ENCODE measurements at regions not wholly inside any gene's neighbourhood (a gene's known extent, or its start where the extent isn't known, plus 50 kb on each side); places are given as distances from the start of the nearest gene placed in this dataset.
"Not testable (repeated sequence)": the region's sequence is repeated elsewhere in the genome, so short reads cannot be mapped to it uniquely, and the experiment has no call there.

DNA sequence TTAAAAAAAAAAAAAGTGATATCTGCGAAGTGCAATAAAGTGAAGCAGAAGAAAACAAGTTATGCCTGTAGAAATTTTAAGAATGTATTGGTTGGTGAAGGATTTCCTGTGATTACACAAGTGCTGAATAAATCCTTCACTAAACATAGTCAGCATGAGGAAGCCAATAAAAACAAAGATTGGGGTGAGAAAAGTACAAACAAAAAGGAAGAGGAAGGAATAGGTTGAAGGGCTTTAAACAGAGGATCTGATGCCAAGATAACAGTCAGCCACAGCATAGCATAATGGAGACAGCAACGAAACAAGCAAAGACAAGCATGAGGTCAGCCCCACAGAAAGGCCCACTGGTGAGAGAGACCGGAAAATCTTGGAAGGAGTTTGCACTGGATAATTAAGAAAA is 372.2 kb downstream of the ADAM29 start:
- DNase-seq = no peak

DNA sequence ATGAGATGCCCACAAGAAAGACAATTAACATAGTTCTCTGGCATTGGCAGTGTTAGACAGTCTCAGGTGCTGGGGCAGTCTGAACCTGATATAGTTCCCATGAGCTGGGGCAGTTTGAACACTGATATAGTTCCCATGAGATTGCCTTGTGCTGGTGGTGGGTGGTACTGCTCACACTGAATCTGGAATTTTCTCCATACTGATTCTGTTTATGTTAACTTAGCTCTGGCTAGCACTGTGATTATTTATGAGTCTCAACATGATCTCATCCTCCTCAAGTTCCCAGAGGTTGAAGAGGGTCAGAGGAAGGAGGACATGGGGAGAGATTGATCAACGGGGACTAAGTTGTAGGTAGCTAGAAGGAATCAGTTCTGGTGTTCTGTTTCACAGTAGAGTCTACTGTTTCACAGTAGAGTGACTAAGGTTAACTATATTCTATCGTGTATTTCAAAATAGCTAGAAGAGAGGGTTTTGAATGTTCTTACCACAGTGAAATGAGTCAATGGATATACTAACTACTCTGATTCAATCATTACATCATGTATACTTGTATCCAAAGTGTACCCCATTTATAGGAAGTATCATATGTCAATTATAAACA is 379.9 kb downstream of the ADAM29 start:
- no peak for DNase-seq

DNA sequence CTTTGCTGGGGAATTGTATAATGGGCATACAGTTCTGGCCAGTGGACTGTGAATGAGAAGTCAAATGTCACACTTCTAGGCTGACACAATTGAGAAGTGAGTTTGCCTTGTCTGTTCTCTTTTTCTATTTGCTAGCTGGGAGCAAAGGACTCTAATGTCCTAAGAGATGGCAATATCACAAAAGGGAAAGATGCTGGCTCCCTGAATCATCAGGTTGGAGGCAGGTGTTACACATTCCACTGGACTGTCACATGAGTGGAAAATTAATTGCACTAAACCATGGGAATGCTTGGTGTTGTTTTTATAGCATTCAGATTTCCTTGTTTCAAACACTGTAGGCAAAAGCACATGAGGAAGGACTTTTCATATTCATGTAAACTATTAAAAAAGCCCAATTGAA is 388.3 kb downstream of the ADAM29 start:
- DNase-seq = no peak

DNA sequence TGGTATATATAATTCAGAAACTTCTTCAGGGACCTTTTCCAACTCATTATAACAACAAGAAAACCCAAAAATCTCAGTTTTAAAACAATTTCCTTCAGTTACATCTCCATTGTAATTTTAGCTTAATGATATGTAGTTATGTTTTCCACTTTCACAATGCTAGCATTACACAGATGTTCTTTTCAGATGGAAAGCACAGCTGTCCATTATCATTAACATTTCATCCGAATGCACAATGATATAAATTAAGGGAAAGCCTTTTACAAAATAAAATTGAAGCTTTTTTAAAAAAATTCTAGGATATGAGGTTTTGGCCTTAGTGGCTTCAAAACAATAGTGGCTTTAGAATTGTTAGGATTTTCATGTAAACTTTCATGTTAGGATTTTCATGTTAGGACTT is 389.2 kb downstream of the ADAM29 start:
- no peak for DNase-seq

DNA sequence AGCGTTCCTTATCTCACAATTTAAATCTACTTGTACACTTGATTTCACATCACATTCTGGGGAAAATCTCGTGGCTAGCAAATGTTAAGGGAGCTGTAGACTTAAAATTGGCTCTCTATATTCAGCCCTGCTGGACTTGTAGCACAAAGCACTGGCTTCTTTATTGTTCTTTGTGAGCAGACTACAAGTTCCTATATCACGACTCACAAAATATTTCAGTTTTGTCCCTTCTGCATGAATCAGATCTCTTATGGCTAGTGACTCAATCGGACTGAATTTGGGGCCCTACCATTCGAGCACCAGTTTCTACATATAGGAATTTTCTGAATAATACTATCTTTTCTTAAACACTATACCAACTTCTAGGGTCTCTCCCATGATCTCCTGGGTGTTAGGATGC is 390.1 kb downstream of the ADAM29 start:
- no peak for DNase-seq

DNA sequence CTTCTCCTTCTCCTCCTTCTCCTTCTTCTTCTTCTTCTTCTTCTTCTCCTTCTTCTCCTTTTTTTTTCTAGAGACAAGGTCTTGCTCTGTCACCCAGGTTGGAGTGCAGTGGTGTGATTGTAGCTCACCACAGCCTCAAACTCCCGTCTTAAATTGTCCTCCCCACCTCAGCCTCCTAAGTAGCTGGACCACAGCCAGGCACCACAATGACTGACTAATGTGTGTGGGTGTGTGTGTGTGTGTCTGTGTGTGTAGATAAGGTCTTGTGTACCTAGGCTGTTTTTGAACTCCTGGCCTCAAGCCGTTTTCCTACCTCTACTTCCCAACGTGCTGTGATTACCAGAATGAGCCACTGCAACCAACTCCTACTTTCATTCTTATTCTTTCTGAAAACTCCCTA is 390.9 kb downstream of the ADAM29 start:
- no peak for DNase-seq

DNA sequence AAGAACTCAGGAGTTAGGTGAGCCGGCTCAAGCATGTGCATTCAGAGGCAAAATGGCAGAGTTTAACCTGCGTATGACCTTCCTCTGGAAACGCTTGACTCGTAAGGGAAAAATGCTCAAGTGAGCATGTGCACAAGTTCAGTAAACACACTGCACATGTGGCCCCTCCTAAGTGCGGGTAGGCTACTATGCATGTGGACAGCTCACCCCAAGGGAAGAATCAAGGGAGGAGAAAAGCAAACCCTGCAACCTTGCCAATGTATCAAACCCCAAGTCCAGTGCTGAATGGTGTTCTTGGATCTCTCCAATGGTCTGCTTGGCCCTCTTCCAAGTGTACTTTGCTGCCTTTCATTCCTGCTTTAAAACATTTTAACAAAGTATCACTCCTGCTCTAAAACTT is 407.1 kb downstream of the ADAM29 start:
- DNase-seq = no peak

DNA sequence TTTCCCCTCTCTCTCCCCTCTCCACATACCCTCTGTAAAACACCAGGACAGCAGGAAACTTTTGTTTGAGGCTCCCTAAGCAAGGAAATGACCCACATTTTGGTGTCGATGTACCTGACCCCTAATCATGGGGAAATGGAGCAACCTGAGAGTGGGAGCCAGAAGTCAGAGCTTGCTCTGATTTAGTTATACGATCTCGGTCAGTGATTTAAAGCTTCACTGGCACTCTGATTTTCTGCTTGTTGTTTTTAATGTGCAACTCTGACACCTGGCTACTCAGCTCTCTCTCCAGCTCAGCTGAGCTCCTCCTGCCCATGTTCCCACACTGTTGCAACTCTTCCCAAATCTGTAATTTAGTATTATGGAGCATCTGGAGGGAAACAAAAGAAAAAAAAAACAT is 408.6 kb downstream of the ADAM29 start:
- DNase-seq = no peak

DNA sequence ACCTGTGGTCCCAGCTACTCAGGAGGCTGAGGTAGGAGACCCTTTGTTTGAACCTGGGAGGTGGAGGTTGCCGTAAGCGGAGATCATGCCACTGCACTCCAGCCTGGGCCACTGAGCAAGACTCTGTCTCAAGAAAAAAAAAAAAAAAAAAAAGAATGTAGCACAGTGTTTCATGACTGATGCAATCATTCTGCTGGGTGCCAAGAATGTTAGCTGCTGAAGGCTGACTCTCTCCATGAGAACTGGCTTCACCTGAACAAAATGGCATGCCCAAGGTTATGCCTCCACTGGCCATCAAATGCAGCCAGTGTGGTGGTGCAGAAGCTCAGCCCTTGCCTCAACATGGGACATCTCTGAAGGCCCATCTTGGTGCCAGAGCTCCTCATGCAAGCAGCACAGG is 412.1 kb downstream of the ADAM29 start:
- no peak for DNase-seq

DNA sequence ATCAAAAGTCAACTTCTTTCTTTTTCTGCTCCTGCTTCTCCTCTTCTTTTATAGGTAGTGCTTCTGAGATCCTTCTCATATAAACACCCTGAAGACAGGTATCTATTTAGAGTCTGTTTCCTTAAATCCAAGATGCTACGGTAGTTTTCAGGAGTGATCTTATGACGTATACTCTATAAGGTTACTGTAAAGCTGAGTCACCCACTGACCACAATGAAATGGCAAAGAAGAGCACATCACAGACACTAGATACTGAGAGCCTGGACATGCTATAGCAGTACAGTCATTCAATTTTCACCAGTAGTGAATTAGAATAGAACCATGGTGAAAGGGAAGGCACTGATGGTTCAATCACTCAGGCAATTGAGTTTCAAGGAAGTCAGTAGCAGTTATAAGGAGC is 412.5 kb downstream of the ADAM29 start:
- DNase-seq = no peak

DNA sequence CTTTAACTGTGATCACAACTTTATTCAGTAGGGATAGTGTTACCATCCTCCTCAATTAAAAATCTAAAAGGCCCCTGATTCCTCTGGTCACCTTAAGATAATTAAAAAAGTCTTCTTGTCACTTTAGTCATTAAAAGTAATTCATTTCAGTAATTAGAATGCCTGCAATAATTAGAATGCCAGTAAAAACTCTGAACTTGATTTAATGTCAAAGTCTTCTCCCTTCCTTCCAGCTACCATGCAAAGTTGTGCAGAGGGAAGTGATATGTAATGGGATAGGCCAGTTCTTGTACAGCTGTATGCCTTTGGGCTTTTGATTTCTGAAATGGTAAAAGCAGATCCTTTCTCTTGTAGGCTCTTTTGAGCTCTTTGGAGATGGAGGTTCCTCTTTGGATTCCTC is 417.2 kb downstream of the ADAM29 start:
- no peak for DNase-seq

DNA sequence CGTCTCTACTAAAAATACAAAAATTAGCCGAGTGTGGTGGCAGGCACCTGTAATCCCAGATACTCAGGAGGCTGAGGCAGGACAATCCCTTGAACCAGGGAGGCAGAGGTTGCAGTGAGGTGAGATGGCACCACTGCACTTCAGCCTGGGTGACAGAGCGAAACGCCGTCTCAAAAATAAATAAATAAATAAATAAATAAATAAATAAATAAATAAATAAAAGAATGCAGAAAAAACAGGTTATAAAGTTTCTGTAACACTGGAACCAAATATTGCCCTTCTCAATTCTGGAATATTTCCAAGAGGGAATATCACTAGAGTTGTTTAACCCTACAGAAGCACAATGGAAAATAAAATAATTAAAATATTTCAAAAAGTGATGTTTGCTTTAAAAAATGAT is 418.4 kb downstream of the ADAM29 start:
- DNase-seq = not testable (repeated sequence)

DNA sequence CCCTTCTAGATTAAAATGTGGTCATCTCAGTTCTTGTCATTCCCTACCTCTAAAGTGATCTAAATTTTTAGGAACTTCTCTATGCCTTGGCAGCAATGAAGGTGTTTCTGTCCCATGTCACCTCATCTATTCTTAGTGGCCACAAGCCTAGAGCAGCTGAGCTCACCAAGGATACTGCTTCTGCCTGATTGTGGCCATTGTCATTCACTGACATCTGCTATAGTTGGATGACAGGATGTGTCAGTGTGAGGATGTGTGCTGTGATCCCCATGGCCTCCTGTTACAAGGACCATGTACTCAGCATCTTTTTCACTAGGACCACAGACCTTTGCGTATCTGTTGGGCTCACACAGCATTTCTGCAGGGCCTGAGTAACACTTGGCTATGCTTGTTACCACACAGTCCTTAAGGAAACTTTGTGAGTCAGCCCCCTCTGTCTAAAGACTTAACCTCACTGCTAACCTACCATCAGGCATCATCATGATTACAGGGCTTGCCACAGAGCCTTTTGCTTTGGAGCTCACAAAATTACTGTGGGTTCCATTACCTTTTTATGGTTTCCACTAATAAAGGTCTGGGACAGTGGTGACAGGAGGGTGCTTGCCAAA is 421.0 kb downstream of the ADAM29 start:
- no peak for DNase-seq

DNA sequence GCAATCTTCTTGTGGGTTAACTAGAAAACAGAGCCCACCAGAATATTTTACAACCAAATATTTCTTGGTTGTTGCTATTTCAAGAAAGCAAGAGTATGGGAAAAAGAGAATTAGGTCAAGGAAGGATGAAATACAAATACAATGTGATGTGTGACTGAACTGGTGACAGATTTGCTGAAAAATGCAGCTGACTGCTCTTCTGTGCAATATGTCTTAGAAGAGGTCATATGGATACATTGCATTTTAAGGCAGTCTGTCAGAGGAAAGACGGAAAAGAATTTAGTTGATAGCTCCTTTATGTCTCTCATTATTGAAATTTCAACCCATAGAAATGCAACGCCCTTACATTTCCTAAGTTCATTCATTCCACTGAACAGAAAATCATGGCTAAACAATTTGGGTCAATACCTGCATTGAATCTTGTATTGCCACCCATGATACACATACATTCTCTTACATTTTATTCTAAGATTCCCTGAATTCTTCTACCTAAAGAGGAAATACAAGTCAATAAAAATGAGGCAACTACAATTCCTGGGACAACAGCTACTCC is 423.1 kb downstream of the ADAM29 start:
- no peak for DNase-seq

DNA sequence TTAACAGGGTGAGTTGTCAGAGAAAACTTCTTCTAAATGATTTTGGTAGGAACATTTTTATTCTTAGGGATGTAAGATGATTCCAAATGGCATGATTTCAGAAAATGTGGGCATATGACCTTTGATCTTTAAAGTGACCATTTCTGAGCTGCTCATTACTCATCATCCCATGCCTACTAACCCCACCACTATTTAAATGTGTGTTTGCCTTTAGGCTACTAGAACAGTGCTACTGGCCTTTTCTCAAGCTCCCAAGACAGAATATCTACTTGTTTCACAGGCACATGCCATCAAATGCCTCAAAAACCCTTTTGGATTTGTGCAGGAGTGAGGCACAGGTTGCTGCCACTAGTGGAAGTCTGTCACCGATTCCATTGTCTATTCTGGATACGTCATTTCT is 428.2 kb downstream of the ADAM29 start:
- no peak for DNase-seq

DNA sequence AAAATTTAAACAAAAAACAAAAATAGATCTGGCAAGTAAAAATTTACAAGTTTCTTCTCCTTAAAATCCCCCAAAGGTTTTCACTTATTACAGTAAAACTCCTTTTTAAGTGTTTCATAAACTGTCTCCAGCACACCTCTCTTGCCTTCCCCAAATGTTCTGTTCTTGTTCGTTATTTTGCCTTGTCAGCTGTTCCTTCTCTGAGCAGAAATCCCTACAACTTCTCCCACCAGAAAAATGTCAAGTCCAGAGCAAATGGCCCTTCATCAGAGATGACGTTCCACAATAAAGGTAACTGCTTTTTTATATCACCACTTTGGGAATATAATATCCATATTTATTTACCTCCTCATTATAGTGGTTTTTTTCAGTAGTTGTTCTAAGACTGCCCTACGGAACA is 432.1 kb downstream of the ADAM29 start:
- no peak for DNase-seq

DNA sequence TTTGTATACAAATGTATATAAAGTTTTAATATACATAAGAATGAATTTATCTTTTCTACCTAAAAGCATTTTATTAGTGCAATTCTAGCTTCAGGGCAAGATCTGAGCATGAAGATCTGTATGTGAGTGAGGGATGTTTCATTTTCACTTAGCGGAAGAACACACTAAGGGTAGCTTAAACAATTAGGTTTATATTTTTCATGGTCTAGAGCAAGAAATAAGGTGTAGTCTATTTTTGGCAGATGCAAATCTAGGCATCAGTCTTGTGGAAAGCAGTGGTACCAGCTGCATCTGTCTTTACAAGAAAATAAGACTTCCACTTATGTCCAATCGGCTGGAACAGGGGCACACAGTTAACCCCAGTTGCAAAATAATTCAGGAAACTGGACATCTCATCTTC is 433.3 kb downstream of the ADAM29 start:
- no peak for DNase-seq

DNA sequence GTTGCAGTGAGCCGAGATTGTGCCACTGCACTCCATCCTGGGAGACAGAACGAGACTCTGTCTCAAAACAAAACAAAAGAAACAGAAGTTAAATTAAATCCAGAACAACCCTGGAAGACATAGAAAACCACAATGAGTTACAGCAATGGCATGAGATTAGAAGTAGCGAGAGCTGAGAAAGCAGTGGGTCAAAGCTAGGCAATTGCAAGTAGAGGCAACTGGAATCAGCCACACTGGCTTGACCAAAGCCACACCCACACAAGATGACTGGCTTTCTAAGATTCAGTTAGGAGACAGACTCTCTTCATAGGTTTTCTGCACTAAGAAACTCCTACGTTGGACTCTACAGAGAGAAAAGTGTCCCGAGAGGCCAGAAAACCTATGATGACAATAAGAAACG is 443.0 kb downstream of the GPM6A start:
- no peak for DNase-seq

DNA sequence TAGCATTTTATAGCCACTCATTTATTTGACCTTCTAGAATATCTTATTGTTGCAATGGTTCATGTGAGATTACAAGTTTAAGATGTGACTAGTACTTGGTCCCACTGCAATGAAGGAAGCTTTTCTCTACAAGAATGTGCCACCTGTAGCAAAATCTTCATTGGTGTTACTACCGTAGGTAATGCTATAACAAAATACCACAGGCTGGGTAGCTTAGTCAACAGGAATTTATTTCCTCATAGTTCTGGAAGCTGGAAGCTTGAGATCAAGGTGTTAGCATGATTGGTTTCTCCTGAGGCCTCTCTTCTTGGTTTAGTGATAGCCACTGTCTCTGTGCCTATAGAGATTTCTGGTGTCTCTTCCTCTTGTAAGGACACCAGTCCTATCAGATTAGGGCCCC is 441.0 kb downstream of the GPM6A start:
- no peak for DNase-seq

DNA sequence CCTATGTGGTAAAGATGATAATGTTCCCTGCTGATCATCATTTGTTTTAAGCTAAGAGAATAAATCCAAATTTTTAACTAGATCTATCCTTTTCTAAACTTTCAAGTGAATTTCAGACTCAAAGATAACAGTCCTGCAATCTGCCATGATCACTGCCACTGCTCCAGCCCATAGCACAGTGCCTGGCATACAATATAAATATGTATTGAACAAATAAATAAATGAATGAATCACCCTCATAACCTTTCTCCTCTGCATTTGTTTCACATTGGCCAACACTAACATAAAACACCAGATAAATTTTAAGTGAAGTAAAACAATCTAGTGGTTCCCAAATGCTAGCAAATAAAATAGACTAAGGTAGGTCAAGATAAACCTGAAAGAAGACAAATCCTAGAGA is 439.0 kb downstream of the GPM6A start:
- DNase-seq = no peak

DNA sequence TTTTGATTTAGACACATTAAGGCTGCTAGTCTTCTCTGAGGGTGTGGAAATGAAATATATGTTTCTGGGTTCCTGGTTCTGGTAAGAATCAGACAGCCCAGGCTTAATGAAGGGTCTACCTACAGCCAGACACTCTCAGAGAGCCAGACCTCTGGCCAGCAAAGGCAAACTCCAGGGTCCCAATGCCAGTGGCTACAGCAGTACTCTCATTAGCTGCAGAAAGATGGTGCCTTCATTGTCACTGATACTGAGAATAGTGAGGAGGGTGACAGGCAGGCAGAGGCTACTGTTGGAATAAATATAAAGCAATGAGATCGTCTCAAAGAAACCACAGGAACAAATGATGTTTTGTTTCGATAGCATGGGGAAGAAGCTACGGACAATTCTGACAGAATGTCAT is 437.6 kb downstream of the GPM6A start:
- DNase-seq = no peak

DNA sequence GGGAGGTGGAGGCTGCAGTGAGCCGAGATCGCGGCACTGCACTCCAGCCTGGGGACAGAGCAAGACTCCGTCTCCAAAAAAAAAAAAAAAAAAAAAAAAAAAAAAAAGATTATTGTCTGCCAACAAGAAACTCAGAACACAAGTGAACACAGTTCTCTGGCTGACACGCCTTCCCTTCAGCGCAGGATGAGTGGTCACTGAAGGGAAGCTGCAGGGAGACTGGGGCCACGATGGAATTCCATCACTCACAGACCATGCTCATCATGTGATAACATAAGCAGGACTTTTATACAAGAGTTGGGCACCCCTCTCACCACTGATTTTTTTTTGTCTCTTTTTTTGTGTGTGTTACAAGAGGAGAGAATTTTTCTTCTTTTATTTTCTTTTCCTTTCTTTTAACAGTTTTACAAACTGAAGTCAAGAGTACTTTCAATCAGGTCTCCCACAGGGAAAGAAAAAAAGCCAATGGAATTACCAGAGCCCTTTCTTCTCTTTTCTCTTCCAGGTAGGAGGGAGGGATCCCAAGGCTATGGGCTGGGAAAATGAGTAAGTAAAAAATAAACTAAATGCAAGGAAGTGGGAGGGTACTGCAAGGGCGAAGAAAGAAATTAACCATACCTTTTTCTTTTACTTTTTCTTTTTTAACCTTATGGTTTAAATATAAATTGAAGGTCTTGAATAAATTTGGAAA is 435.6 kb downstream of the GPM6A start:
- DNase-seq = no peak

DNA sequence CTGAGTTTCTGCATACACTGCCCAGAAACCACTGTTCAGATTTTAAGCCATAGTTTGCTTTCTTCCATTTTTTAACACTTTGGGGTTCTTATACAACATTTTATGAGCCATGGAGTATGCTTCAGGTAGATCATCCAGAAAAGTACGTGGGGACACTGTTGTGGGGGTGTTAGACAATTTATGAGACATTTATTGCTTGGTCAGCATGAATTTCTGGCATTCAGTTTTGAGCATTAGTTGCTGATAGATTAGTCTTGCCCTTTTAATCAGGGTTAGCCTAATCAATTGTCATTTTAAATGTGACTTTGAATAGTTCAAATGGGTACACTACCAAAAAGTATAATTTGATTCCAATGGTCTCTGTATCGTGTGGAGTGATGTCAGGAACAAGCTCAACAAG is 434.9 kb downstream of the GPM6A start:
- no peak for DNase-seq

DNA sequence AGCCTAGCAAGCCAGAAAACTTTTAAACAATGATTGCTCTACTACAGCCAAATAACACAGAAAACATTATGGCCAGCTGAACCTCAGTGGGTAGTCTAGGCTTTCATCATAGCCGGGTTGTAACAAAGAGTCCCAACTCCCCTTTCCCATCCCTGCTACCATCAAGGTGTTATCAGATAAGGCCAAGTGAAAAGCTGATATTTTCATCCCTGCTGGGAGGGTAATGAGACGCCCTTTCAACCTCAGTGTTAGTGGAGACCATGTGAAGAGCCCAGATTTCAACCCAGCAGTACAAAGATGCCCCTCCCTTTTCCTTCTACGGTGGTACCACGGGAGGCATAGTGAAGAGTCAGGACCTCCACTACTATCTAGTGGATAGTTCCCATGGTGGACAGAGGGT is 433.7 kb downstream of the GPM6A start:
- DNase-seq = no peak

DNA sequence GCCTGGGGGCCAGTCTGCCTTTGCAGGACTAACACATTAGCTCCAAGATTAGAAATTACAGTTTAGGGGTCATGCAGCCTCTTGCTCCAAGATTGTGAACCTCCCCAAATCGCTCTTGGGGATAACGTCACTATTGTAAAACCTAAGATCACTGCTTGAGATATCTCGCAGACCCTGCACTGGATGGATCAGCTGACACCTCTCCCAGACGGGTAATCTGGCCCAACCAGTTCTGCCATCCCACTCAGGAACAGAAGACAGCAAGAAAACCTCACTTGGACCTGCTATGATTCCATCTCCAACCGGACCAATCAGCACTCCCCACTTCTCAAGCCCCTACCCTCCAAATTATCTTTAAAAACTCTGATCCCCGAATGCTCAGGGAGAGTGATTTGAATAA is 431.2 kb downstream of the GPM6A start:
- no peak for DNase-seq
